GM19395 (cell line): ENCODE measurements at regions not wholly inside any gene's neighbourhood (a gene's known extent, or its start where the extent isn't known, plus 50 kb on each side); places are given as distances from the start of the nearest gene placed in this dataset.
"Not testable (repeated sequence)": the region's sequence is repeated elsewhere in the genome, so short reads cannot be mapped to it uniquely, and the experiment has no call there.

ENCODE experiments used
- ATAC-seq: cut with Tn5 transposase; IDR thresholded peaks from one replicate; pipeline ENCODE4 v1.9.1; 2021; ENCODE audit warnings: mild to moderate bottlenecking, moderate library complexity; ENCODE audit not compliant: unreplicated experiment

DNA sequence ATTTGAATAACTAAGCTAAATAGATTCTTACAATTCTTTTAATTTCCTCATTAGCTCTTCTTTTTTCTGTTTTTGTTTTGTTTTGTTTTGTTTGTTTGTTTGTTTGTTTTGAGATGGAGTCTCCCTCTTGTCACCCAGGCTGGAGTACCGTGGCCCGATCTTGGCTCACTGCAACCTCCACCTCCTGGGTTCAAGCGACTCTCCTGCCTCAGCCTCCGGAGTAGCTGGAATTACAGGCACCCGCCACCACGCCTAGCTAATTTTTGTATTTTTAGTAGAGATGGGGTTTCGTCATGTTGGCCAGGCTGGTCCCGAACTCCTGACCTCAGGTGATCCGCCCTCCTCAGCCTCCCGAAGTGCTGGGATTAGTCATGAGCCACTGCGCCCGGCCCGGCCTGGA lies 70.7 kb upstream of the ZNF658 start:
- not testable (repeated sequence) for ATAC-seq

DNA sequence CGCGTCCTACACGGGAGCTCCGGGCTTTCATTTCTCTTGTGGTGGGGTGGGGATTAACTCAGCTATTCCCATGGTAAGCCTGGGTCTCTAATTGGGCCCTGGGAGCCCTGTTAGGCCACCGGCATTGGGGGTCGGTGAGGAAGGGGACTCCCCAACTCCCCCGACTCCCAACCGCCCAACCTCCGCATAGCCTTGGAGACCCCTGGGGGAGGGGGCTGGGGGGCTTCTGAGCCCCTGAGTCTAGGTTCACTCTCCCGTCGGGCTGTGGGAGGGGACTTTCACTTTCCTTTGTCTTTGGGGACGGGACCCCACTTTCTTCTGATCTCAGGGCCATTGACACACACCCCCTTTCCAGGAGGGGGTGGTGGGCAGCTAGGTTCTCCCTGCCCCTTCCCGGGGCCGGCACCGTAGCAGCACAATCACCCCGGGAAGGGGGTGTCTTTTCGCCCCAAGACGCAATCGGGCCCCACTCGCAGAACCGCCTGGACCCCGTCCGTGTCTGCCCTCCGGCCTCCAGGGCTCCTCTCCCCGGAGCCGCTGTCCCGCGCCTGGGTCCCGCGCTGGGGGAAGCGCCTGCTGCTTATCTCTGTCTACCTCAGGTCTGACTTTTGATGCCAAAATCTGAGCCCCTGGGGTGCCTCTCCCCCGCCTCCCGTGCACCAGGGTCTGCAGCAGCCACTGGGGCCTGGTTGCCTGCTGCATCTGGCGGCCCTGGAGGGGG lies 69.6 kb upstream of the ZNF658 start:
- ATAC-seq = not testable (repeated sequence)

DNA sequence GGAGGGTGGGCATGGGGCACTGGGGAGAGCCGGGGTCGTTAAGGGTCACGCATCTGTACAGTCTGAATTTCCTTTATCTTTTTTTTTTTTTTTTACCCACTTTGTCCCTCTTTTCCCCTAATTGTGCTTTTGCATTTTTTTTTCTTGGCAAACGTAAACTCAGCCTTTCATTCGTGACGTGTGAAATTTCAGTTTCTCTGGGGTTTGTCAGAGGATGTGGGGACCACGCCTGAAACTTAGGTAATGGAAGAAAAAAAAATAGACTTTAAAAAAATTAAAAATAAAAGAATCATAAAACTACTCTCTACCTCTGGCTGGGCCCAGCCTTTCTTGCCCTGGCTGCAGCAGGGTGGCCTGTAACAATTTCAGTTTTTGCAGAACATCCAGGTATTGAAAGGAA lies 68.3 kb upstream of the ZNF658 start:
- ATAC-seq = not testable (repeated sequence)

DNA sequence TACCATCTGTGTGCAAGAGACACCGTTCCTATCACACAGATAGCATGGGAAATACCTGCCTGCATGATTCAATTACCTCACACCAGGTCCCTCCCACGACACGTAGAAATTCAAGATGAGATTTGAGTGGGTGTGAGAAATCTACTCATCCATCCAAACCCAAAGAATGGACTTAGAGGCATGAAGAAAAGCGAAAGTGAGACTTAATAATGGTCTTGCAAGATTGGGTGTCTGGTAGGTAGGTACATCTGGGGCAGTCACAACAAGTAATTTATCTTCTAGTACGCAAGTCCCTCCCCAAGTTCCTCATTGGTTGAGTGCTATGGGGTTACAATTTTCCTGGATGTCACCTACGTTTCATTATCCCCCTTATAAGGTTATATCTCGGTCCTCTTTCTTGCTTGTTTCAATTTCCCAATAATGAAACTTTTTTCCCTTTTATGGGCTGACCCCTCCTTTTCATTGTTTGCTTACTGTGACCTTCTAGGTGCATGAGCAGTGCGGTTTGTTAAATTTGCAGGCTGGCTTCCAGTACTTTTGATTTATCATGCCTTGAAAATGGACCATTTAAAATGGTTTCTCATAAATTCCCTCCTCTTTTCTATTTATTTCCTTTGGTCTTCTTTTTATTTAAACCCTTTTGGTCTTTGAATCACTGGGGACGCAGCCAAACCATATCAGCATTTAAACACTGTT lies 63.1 kb upstream of the ZNF658 start:
- not testable (repeated sequence) for ATAC-seq
